IMR-90 (cell line): ENCODE measurements at regions not wholly inside any gene's neighbourhood (a gene's known extent, or its start where the extent isn't known, plus 50 kb on each side); places are given as distances from the start of the nearest gene placed in this dataset.

Experiments used
- ATAC-seq: fragments of 200-7000 bp; cut with Tn5 transposase; 2 replicates; pipeline ENCODE4 v1.9.1; 2020; ENCODE audit warnings: low read depth, mild to moderate bottlenecking, moderate library complexity
- BruUV-seq: library from RNA; stranded (reverse); fragments of 400-500 nt; replicated peaks from 2 replicates; lab custom pipeline; 2021; lab: Mats Ljungman, UMichigan
- CTCF ChIA-PET: fragments of 300-600 bp; formaldehyde crosslinking; extraction: SDS; loops from one replicate; lab custom pipeline; 2021; ENCODE audit warnings: antibody characterized with exemption; lab: Yijun Ruan, JAX
- POLR2A ChIA-PET: fragments of 300-600 bp; sonication (Branson Sonifier 250); formaldehyde crosslinking; loops from one replicate; lab custom pipeline; 2022; ENCODE audit warnings: antibody characterized with exemption; ENCODE audit not compliant: unreplicated experiment; lab: Charles Lee
- DNase-seq: peaks from one replicate; pipeline ENCODE4 v3.0.0; 2013
- H2AFZ ChIP-seq: replicated peaks from 2 replicates; pipeline ENCODE3; 2013; ENCODE audit warnings: low read length, mild to moderate bottlenecking; ENCODE audit not compliant: poor library complexity
- H2AK5ac ChIP-seq: 2 replicates; pipeline ENCODE4 v1.6.1; 2013; ENCODE audit warnings: low read depth, low read length, inconsistent platforms
- H2AK9ac ChIP-seq: replicated peaks from 2 replicates; pipeline ENCODE3; 2013; ENCODE audit warnings: mild to moderate bottlenecking, low read depth, low read length, moderate library complexity; ENCODE audit not compliant: poor library complexity
- H2BK120ac ChIP-seq: 2 replicates; pipeline ENCODE4 v1.6.1; 2013; ENCODE audit warnings: low read depth, low read length, inconsistent platforms
- H2BK15ac ChIP-seq: 3 replicates; pipeline ENCODE4 v1.6.1; 2013; ENCODE audit warnings: low read depth, low read length, inconsistent platforms
- H2BK20ac ChIP-seq: 2 replicates; pipeline ENCODE4 v1.6.1; 2013; ENCODE audit warnings: low read depth, mild to moderate bottlenecking, inconsistent platforms, low read length, moderate library complexity
- H2BK5ac ChIP-seq: 2 replicates; pipeline ENCODE4 v1.6.1; 2013; ENCODE audit warnings: mild to moderate bottlenecking, low read depth, low read length, inconsistent platforms; ENCODE audit not compliant: poor library complexity, severe bottlenecking
- H3K14ac ChIP-seq: replicated peaks from 2 replicates; pipeline ENCODE4 v1.6.1; 2013; ENCODE audit warnings: low read depth, low read length, inconsistent platforms
- H3K18ac ChIP-seq: 2 replicates; pipeline ENCODE4 v1.6.1; 2013; ENCODE audit warnings: low read depth, low read length, control low read depth
- H3K23ac ChIP-seq: 2 replicates; pipeline ENCODE4 v1.6.1; 2013; ENCODE audit warnings: low read depth, low read length, inconsistent platforms
- H3K27ac ChIP-seq: 2 replicates; pipeline ENCODE4 v1.5.1; 2013; ENCODE audit warnings: mild to moderate bottlenecking, control low read depth, low read length; ENCODE audit not compliant: insufficient read depth
- H3K27me3 ChIP-seq: 2 replicates; pipeline ENCODE4 v1.6.1; 2013; ENCODE audit warnings: low read length; ENCODE audit not compliant: control insufficient read depth, insufficient read depth
- H3K36me3 ChIP-seq: 2 replicates; pipeline ENCODE4 v1.6.1; 2013; ENCODE audit warnings: low read length, mixed read lengths; ENCODE audit not compliant: control insufficient read depth, insufficient read depth
- H3K4ac ChIP-seq: 2 replicates; pipeline ENCODE4 v1.6.1; 2013; ENCODE audit warnings: low read depth, low read length, inconsistent platforms
- H3K4me1 ChIP-seq: 2 replicates; pipeline ENCODE4 v1.6.1; 2013; ENCODE audit warnings: low read length, mixed read lengths; ENCODE audit not compliant: control insufficient read depth, insufficient read depth
- H3K4me2 ChIP-seq: 2 replicates; pipeline ENCODE4 v1.6.1; 2013; ENCODE audit warnings: low read depth, mild to moderate bottlenecking, control low read depth, low read length, moderate library complexity
- H3K4me3 ChIP-seq: 2 replicates; pipeline ENCODE4 v1.5.1; 2013; ENCODE audit warnings: low read depth, mild to moderate bottlenecking, control low read depth, low read length, moderate library complexity; ENCODE audit not compliant: insufficient read depth
- H3K56ac ChIP-seq: 2 replicates; pipeline ENCODE4 v1.6.1; 2013; ENCODE audit warnings: low read length, inconsistent platforms; ENCODE audit not compliant: insufficient read depth; ENCODE audit errors: extremely low read depth
- H3K79me1 ChIP-seq, 2 experiments: 2 replicates each; pipeline ENCODE4 v1.6.1; 2013; ENCODE audit warnings: low read length in 2 of 2, inconsistent platforms in 1 of 2, low read depth in 1 of 2
- H3K9ac ChIP-seq: 2 replicates; pipeline ENCODE4 v1.6.1; 2013; ENCODE audit warnings: low read depth, low read length, control low read depth
- H3K9me1 ChIP-seq: 2 replicates; pipeline ENCODE4 v1.6.1; 2013; ENCODE audit warnings: low read length, inconsistent platforms; ENCODE audit not compliant: insufficient read depth
- H3K9me3 ChIP-seq: 2 replicates; pipeline ENCODE4 v1.6.1; 2013; ENCODE audit warnings: low read length; ENCODE audit not compliant: control insufficient read depth, insufficient read depth
- H4K20me1 ChIP-seq: 2 replicates; pipeline ENCODE4 v1.6.1; 2013; ENCODE audit warnings: low read length, inconsistent platforms; ENCODE audit not compliant: insufficient read depth
- H4K5ac ChIP-seq: 2 replicates; pipeline ENCODE4 v1.6.1; 2013; ENCODE audit warnings: mild to moderate bottlenecking, low read depth, low read length, control low read depth
- H4K8ac ChIP-seq, 2 experiments: 2 replicates each; pipeline ENCODE4 v1.6.1; 2013; ENCODE audit warnings: low read depth in 2 of 2, low read length in 2 of 2, control low read depth in 1 of 2, inconsistent platforms in 1 of 2
- H4K91ac ChIP-seq: 2 replicates; pipeline ENCODE4 v1.6.1; 2013; ENCODE audit warnings: low read depth, low read length, inconsistent platforms; ENCODE audit not compliant: insufficient read depth
- CEBPB ChIP-seq: IDR thresholded peaks from 2 replicates; pipeline ENCODE4 v1.6.1; 2012; ENCODE audit warnings: low read depth, low read length, improper control_type of control experiment
- ELK1 ChIP-seq: fragments of 150-350 bp; IDR thresholded peaks from 2 replicates; pipeline ENCODE4 v1.6.1; 2016; ENCODE audit warnings: low read depth, mild to moderate bottlenecking, low read length, moderate library complexity, borderline replicate concordance
- MAFK ChIP-seq: IDR thresholded peaks from 2 replicates; pipeline ENCODE4 v1.6.1; 2012; ENCODE audit warnings: low read depth, low read length, improper control_type of control experiment
- MXI1 ChIP-seq: IDR thresholded peaks from 2 replicates; pipeline ENCODE4 v1.6.1; 2012; ENCODE audit warnings: low read depth, mild to moderate bottlenecking, low read length, moderate library complexity, borderline replicate concordance
- WGBS, 2 experiments: methylation state at CpG; one replicate each; pipeline versions ENCODE4 v1.1.5 to v1.1.7; 2013; ENCODE audit warnings: missing lambda C conversion rate in 2 of 2; ENCODE audit not compliant: insufficient read length in 1 of 2; ENCODE audit errors: extremely low coverage in 2 of 2; 5-methylcytosine and 5-hydroxymethylcytosine counted together
- dilution Hi-C: fragments of 300-500 bp; cut with HindIII; formaldehyde crosslinking; loops from one replicate; pipeline ENCODE4 v1.14.3; 2018; ENCODE audit warnings: low sequenced_read_pairs; ENCODE audit not compliant: unreplicated experiment
- in situ Hi-C: fragments of 300-500 bp; cut with MboI; formaldehyde crosslinking; loops from 3 replicates; pipeline ENCODE4 v1.14.3; 2019; ENCODE audit warnings: low sequenced_read_pairs, inconsistent platforms, mixed read lengths
- intact Hi-C: fragments of 100-400 bp; cut with micrococcal nuclease; formaldehyde crosslinking; loops from 2 replicates; pipeline ENCODE4 v1.10.0; 2022
- TF ChIP-seq, protein P1 (sequence below): conservative IDR thresholded peaks from 2 replicates; pipeline ENCODE4 v1.5.1; 2012; ENCODE audit warnings: mild to moderate bottlenecking, low read depth, low read length, improper control_type of control experiment

- Histone ChIP-seq H3K56ac (no peak overlapping the region), H3K27ac (no peak overlapping the region), H3K4ac (no peak overlapping the region), H4K8ac (no peak overlapping the region), H2BK120ac (no peak overlapping the region), H3K18ac (no peak overlapping the region), H3K4me3 (no peak overlapping the region), H2BK5ac (no peak overlapping the region), H3K4me1 (no peaks in the 10 kb centered on the region), H3K36me3 (no peaks in the 10 kb centered on the region), H4K91ac (no peak overlapping the region), H3K27me3 (no peaks in the 10 kb centered on the region), H3K79me1 (no peaks in the 10 kb centered on the region), H3K9me1 (no peaks in the 10 kb centered on the region), H2AFZ (no peak overlapping the region), H3K14ac (no peak overlapping the region), H3K4me2 (no peak overlapping the region), H4K5ac (no peak overlapping the region), H4K20me1 (no peaks in the 10 kb centered on the region), H3K9ac (no peak overlapping the region), H2BK15ac (no peak overlapping the region), H3K9me3 (no peaks in the 10 kb centered on the region), H3K23ac (no peak overlapping the region), H2AK9ac (no peak overlapping the region), H2BK20ac (no peak overlapping the region), H2AK5ac (no peak overlapping the region)
- in situ Hi-C loops (loop anchor here (25.0 kb wide), 1 partner anchor 967 kb away; no protein-coding TSS in a partner anchor), intact Hi-C loops (no loop called here), dilution Hi-C loops (no loop called here)
- TF ChIP-seq, protein P1, sequence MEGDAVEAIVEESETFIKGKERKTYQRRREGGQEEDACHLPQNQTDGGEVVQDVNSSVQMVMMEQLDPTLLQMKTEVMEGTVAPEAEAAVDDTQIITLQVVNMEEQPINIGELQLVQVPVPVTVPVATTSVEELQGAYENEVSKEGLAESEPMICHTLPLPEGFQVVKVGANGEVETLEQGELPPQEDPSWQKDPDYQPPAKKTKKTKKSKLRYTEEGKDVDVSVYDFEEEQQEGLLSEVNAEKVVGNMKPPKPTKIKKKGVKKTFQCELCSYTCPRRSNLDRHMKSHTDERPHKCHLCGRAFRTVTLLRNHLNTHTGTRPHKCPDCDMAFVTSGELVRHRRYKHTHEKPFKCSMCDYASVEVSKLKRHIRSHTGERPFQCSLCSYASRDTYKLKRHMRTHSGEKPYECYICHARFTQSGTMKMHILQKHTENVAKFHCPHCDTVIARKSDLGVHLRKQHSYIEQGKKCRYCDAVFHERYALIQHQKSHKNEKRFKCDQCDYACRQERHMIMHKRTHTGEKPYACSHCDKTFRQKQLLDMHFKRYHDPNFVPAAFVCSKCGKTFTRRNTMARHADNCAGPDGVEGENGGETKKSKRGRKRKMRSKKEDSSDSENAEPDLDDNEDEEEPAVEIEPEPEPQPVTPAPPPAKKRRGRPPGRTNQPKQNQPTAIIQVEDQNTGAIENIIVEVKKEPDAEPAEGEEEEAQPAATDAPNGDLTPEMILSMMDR, result no peak
- no peak for TF ChIP-seq ELK1
- no peak for TF ChIP-seq MAFK
- TF ChIP-seq CEBPB, result no peak
- no peak for TF ChIP-seq MXI1
- no TSS peak for BruUV-seq
- CTCF ChIA-PET, result interaction anchor here (0.6 kb wide), 1 partner anchor 1555 kb away, joined by 3 read pairs; no protein-coding TSS in a partner anchor
- no peak for DNase-seq
- POLR2A ChIA-PET, result no interaction called here
- no peak for ATAC-seq
- WGBS, 2 experiments, result no CpG with 5 or more reads among the region's 1 CpG
Measured at GRCh38 chr18:40420675-40421074, 1534.4 kb upstream of the PIK3C3 start.
